ENCODE measurements at regions not wholly inside any gene's neighbourhood (a gene's known extent, or its start where the extent isn't known, plus 50 kb on each side); places are given as distances from the start of the nearest gene placed in this dataset.

GRCh38 chr6:169991031-169991390, 239.6 kb downstream of the ERMARD start:
- DNase-seq (ENCODE audit: low read depth): no peak
- H3K4me3 ChIP-seq (ENCODE audit: low read depth, low read length): no peak overlapping the region
- no peak for TF ChIP-seq CTCF (IDR thresholded peaks at IDR 0.05; ENCODE audit: insufficient read depth, low read length)

- no peak for TF ChIP-seq CTCF (IDR thresholded peaks at IDR 0.05; ENCODE audit: insufficient read depth, low read length)
- DNase-seq (ENCODE audit: low read depth): no peak
- no peak overlapping the region for H3K4me3 ChIP-seq (ENCODE audit: low read depth, low read length)
Observed at GRCh38 chr6:169990095-169991030, 238.9 kb downstream of the ERMARD start.

- TF ChIP-seq CTCF (IDR thresholded peaks at IDR 0.05; ENCODE audit: insufficient read depth, low read length): no peak
Observed at GRCh38 chr6:169989594-169989993, 238.2 kb downstream of the ERMARD start.

GRCh38 chr6:169988769-169989550, 237.5 kb downstream of the ERMARD start:
- TF ChIP-seq CTCF (IDR thresholded peaks at IDR 0.05; ENCODE audit: insufficient read depth, low read length): no peak
- DNase-seq (ENCODE audit: low read depth): no peak
- H3K4me3 ChIP-seq (ENCODE audit: low read depth, low read length): no peak overlapping the region

More at GRCh38 chr6:169989594-169989993, 238.2 kb downstream of the ERMARD start:
- H3K4me3 ChIP-seq (ENCODE audit: low read depth, low read length): no peak overlapping the region
- no peak for DNase-seq (ENCODE audit: low read depth)

GRCh38 chr6:169986848-169987498, 235.6 kb downstream of the ERMARD start:
- DNase-seq (ENCODE audit: low read depth): no peak
- no peak overlapping the region for H3K4me3 ChIP-seq (ENCODE audit: low read depth, low read length)
- TF ChIP-seq CTCF (IDR thresholded peaks at IDR 0.05; ENCODE audit: insufficient read depth, low read length): no peak

- no peak for DNase-seq (ENCODE audit: low read depth)
- H3K4me3 ChIP-seq (ENCODE audit: low read depth, low read length): no peak overlapping the region
- TF ChIP-seq CTCF (IDR thresholded peaks at IDR 0.05; ENCODE audit: insufficient read depth, low read length): no peak
Observed at GRCh38 chr6:169986171-169986847, 234.9 kb downstream of the ERMARD start.
